ENCODE measurements at regions not wholly inside any gene's neighbourhood (a gene's known extent, or its start where the extent isn't known, plus 50 kb on each side); places are given as distances from the start of the nearest gene placed in this dataset.
"Not testable (repeated sequence)": the region's sequence is repeated elsewhere in the genome, so short reads cannot be mapped to it uniquely, and the experiment has no call there.

DNA sequence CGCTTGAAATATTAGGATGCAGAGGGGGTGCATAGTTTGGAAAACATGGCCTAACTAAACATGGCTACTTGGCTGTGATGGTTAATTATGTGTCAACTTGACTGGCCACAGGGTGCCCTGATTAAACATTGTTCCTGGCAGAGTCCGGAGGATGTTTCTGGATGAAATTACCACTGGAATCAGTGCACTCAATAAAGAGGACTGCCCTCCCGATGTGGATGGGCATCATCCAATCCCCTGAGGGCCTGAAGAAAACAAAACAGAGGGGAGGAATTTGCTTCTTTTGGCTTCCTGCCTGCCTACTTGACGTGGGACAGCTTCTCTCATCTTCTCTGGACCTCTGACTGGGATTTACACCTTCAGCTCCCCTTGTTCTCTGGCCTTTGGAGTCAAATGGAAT is 79.1 kb upstream of the KCNE2 start:
- Histone ChIP-seq H3K79me2 (ENCODE audit: control insufficient read depth, insufficient read depth, low read length) (no peaks in the 10 kb centered on the region), H3K27me3 (ENCODE audit: insufficient read depth, low read length, poor library complexity) (no peaks in the 10 kb centered on the region), H3K9ac (ENCODE audit: low read length) (no peak overlapping the region), H4K8ac (ENCODE audit: low read depth, low read length) (no peak overlapping the region), H3K4me2 (ENCODE audit: low read length) (no peak overlapping the region), H3K56ac (ENCODE audit: low read length) (no peak overlapping the region), H3K18ac (ENCODE audit: low read length) (no peak overlapping the region), H3K4me1 (ENCODE audit: control insufficient read depth, low read depth, low read length) (no peaks in the 10 kb centered on the region), H4K5ac (ENCODE audit: low read length) (no peak overlapping the region), H2AK5ac (ENCODE audit: low read length) (no peak overlapping the region), H2BK120ac (ENCODE audit: low read depth, low read length) (no peak overlapping the region), H2BK5ac (ENCODE audit: low read length) (no peak overlapping the region), H3K4ac (ENCODE audit: low read depth, low read length) (no peak overlapping the region), H3K79me1 (ENCODE audit: low read length) (no peaks in the 10 kb centered on the region), H3K4me3 (ENCODE audit: low read length) (no peak overlapping the region), H3K27ac (ENCODE audit: low read depth, low read length) (no peak overlapping the region), H3K23ac (ENCODE audit: low read length) (no peak overlapping the region), H3K36me3 (ENCODE audit: control insufficient read depth, insufficient read depth, low read length) (no peaks in the 10 kb centered on the region), H2BK15ac (replicated peaks; ENCODE audit: low read depth) (no peak overlapping the region)
- no peak for DNase-seq
- WGBS (ENCODE audit: extremely low coverage, insufficient coverage, low lambda C conversion rate): no CpG with 5 or more reads among the region's 4 CpGs

DNA sequence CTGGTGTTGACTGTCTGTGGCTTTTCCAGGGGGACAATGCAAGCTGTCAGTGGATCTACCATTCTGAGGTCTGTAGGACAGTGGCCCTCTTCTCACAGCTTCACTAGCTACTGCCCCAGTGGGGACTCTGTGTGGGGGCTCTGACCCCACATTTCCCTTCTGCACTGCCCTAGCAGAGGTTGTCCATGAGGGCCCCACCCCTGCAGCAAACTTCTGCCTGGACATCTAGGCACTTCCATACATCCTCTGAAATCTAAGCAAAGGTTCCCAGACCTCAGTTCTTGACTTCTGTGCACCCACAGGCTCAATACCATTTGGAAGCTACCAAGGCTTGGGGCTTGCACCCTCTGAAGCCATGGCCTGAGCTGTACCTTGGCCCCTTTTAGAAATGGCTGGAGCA is 75.8 kb upstream of the KCNE2 start:
- H3K79me2 ChIP-seq (ENCODE audit: control insufficient read depth, insufficient read depth, low read length); H3K56ac ChIP-seq (ENCODE audit: low read length); H3K27me3 ChIP-seq (ENCODE audit: insufficient read depth, low read length, poor library complexity); H4K5ac ChIP-seq (ENCODE audit: low read length); H3K4ac ChIP-seq (ENCODE audit: low read depth, low read length); H2BK5ac ChIP-seq (ENCODE audit: low read length); H2AK5ac ChIP-seq (ENCODE audit: low read length); H3K4me3 ChIP-seq (ENCODE audit: low read length); H4K8ac ChIP-seq (ENCODE audit: low read depth, low read length); H3K23ac ChIP-seq (ENCODE audit: low read length); H3K79me1 ChIP-seq (ENCODE audit: low read length); H3K27ac ChIP-seq (ENCODE audit: low read depth, low read length); H2BK120ac ChIP-seq (ENCODE audit: low read depth, low read length); H3K4me1 ChIP-seq (ENCODE audit: control insufficient read depth, low read depth, low read length); H2BK15ac ChIP-seq (replicated peaks; ENCODE audit: low read depth); H3K18ac ChIP-seq (ENCODE audit: low read length); DNase-seq; H3K36me3 ChIP-seq (ENCODE audit: control insufficient read depth, insufficient read depth, low read length); H3K9ac ChIP-seq (ENCODE audit: low read length); H3K4me2 ChIP-seq (ENCODE audit: low read length): not testable (repeated sequence)

DNA sequence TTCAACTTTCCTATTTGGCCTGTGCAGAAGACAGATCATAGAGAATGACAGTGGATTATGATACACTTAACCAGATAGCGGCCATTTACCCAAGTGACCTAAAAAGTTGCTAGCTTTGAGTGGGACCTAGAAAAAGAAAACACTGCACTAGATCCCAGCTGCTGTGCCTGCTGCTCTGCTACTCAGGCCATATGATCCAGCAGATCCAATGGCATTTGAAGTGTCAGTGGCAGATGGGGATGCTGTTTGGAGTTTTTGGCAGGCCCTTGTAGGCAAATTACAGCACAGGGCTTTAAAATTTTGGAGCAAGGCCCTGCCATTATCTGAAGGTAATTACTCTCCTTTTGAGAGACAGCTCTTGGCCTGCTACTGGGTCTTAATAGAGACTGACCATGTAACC is 74.0 kb upstream of the KCNE2 start:
- Histone ChIP-seq H3K9ac (ENCODE audit: low read length) (no peak overlapping the region), H2AK5ac (ENCODE audit: low read length) (no peak overlapping the region), H3K79me2 (ENCODE audit: control insufficient read depth, insufficient read depth, low read length) (no peaks in the 10 kb centered on the region), H3K36me3 (ENCODE audit: control insufficient read depth, insufficient read depth, low read length) (no peaks in the 10 kb centered on the region), H3K4me1 (ENCODE audit: control insufficient read depth, low read depth, low read length) (no peaks in the 10 kb centered on the region), H2BK15ac (replicated peaks; ENCODE audit: low read depth) (no peak overlapping the region), H3K27ac (ENCODE audit: low read depth, low read length) (no peak overlapping the region), H3K4me2 (ENCODE audit: low read length) (no peak overlapping the region), H3K18ac (ENCODE audit: low read length) (no peak overlapping the region), H3K23ac (ENCODE audit: low read length) (no peak overlapping the region), H3K27me3 (ENCODE audit: insufficient read depth, low read length, poor library complexity) (no peaks in the 10 kb centered on the region), H2BK120ac (ENCODE audit: low read depth, low read length) (no peak overlapping the region), H4K5ac (ENCODE audit: low read length) (no peak overlapping the region), H3K4me3 (ENCODE audit: low read length) (no peak overlapping the region), H3K4ac (ENCODE audit: low read depth, low read length) (no peak overlapping the region), H4K8ac (ENCODE audit: low read depth, low read length) (no peak overlapping the region), H3K56ac (ENCODE audit: low read length) (no peak overlapping the region), H2BK5ac (ENCODE audit: low read length) (no peak overlapping the region), H3K79me1 (ENCODE audit: low read length) (no peaks in the 10 kb centered on the region)
- no CpG with 5 or more reads among the region's 1 CpG for WGBS (ENCODE audit: extremely low coverage, insufficient coverage, low lambda C conversion rate)
- no peak for DNase-seq

DNA sequence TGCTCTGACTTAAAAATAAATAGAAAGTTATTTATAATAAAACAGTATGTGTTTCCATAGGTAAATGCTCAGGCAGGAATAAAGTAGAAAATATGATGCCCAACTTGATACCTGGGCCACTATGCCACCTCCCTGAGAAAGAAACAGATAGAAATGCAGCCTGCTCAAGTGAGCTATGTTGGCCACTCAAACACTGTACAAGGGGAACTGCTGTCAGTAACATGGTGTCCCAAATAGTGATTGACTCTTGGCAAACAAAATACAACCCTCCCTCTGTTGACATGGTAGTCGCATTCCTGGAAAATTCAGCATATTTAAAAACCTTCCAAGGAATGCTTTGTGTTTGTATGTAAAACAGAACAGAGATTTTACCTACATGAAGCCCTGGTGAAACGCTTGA is 66.9 kb upstream of the KCNE2 start:
- Histone ChIP-seq H2BK15ac (replicated peaks; ENCODE audit: low read depth) (no peak overlapping the region), H3K9ac (ENCODE audit: low read length) (no peak overlapping the region), H4K8ac (ENCODE audit: low read depth, low read length) (no peak overlapping the region), H2BK120ac (ENCODE audit: low read depth, low read length) (no peak overlapping the region), H2BK5ac (ENCODE audit: low read length) (no peak overlapping the region), H3K4ac (ENCODE audit: low read depth, low read length) (no peak overlapping the region), H3K36me3 (ENCODE audit: control insufficient read depth, insufficient read depth, low read length) (no peaks in the 10 kb centered on the region), H3K56ac (ENCODE audit: low read length) (no peak overlapping the region), H3K4me2 (ENCODE audit: low read length) (no peak overlapping the region), H3K23ac (ENCODE audit: low read length) (no peak overlapping the region), H3K27me3 (ENCODE audit: insufficient read depth, low read length, poor library complexity) (no peaks in the 10 kb centered on the region), H2AK5ac (ENCODE audit: low read length) (no peak overlapping the region), H3K18ac (ENCODE audit: low read length) (no peak overlapping the region), H3K79me1 (ENCODE audit: low read length) (no peaks in the 10 kb centered on the region), H3K27ac (ENCODE audit: low read depth, low read length) (no peak overlapping the region), H4K5ac (ENCODE audit: low read length) (no peak overlapping the region), H3K4me3 (ENCODE audit: low read length) (no peak overlapping the region), H3K4me1 (ENCODE audit: control insufficient read depth, low read depth, low read length) (no peaks in the 10 kb centered on the region), H3K79me2 (ENCODE audit: control insufficient read depth, insufficient read depth, low read length) (no peaks in the 10 kb centered on the region)
- no CpG with 5 or more reads among the region's 2 CpGs for WGBS (ENCODE audit: extremely low coverage, insufficient coverage, low lambda C conversion rate)
- no peak for DNase-seq

DNA sequence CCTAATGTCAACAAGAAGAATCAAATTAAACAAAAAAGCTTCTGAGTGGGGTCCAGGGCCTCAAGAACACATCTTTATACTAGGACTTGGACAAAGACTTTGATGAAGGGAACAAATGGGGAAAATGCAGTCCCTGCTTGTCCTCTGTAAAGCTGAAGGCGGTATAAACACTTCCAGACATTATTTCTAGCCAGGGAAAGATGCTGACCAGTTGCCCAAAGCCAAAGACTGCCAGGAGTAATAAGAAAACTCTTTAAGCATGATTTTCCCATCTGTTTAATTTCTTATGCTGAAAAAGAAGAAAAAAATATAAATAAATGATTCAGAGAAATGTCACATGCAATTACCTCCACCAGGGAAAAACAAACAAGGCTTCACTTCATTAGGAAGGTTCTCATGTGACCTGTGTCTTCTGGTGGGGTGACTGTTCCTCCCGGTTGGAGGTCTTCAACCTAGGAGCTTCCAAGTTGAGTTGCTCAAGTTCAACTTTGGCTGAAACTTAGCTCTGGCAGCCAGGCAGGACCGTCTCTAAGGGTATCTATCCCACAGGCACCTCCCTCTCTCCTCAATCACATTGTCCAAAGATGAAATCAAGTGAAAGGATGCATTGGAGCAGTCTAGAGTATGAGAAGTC is 65.2 kb upstream of the KCNE2 start:
- Histone ChIP-seq H3K4ac (ENCODE audit: low read depth, low read length) (no peak overlapping the region), H3K36me3 (ENCODE audit: control insufficient read depth, insufficient read depth, low read length) (no peaks in the 10 kb centered on the region), H2BK120ac (ENCODE audit: low read depth, low read length) (no peak overlapping the region), H2BK15ac (replicated peaks; ENCODE audit: low read depth) (no peak overlapping the region), H3K23ac (ENCODE audit: low read length) (no peak overlapping the region), H3K56ac (ENCODE audit: low read length) (no peak overlapping the region), H3K4me1 (ENCODE audit: control insufficient read depth, low read depth, low read length) (no peaks in the 10 kb centered on the region), H3K9ac (ENCODE audit: low read length) (no peak overlapping the region), H3K18ac (ENCODE audit: low read length) (no peak overlapping the region), H3K27ac (ENCODE audit: low read depth, low read length) (no peak overlapping the region), H2AK5ac (ENCODE audit: low read length) (no peak overlapping the region), H4K8ac (ENCODE audit: low read depth, low read length) (no peak overlapping the region), H3K79me2 (ENCODE audit: control insufficient read depth, insufficient read depth, low read length) (no peaks in the 10 kb centered on the region), H3K4me2 (ENCODE audit: low read length) (no peak overlapping the region), H3K27me3 (ENCODE audit: insufficient read depth, low read length, poor library complexity) (no peaks in the 10 kb centered on the region), H4K5ac (ENCODE audit: low read length) (no peak overlapping the region), H3K79me1 (ENCODE audit: low read length) (no peaks in the 10 kb centered on the region), H3K4me3 (ENCODE audit: low read length) (no peak overlapping the region), H2BK5ac (ENCODE audit: low read length) (no peak overlapping the region)
- no peak for DNase-seq
- WGBS (ENCODE audit: extremely low coverage, insufficient coverage, low lambda C conversion rate): no CpG with 5 or more reads among the region's 3 CpGs

DNA sequence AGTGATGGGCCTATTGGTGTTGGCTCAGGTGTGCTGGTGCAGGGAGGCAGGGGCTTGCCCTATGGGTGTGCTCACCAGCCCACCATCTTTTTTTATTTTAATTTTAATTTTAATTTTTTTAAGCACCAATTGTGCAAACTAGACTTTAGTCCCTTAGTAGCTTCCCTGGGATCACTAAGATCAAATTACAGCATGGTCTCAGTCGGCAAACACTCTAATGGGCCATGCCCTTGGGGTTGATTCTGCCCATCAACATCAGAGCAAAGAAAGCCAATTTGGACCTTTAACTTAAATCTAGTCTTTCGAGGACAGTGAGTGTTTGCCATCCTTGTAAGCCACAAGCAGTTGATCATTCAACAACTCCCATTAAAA is 64.7 kb upstream of the KCNE2 start:
- Histone ChIP-seq H3K4me2 (ENCODE audit: low read length) (no peak overlapping the region), H3K56ac (ENCODE audit: low read length) (no peak overlapping the region), H3K23ac (ENCODE audit: low read length) (no peak overlapping the region), H2BK120ac (ENCODE audit: low read depth, low read length) (no peak overlapping the region), H3K4me3 (ENCODE audit: low read length) (no peak overlapping the region), H2BK15ac (replicated peaks; ENCODE audit: low read depth) (no peak overlapping the region), H2AK5ac (ENCODE audit: low read length) (no peak overlapping the region), H3K9ac (ENCODE audit: low read length) (no peak overlapping the region), H3K27me3 (ENCODE audit: insufficient read depth, low read length, poor library complexity) (no peaks in the 10 kb centered on the region), H4K8ac (ENCODE audit: low read depth, low read length) (no peak overlapping the region), H3K27ac (ENCODE audit: low read depth, low read length) (no peak overlapping the region), H3K79me2 (ENCODE audit: control insufficient read depth, insufficient read depth, low read length) (no peaks in the 10 kb centered on the region), H2BK5ac (ENCODE audit: low read length) (no peak overlapping the region), H3K4ac (ENCODE audit: low read depth, low read length) (no peak overlapping the region), H3K4me1 (ENCODE audit: control insufficient read depth, low read depth, low read length) (no peaks in the 10 kb centered on the region), H3K18ac (ENCODE audit: low read length) (no peak overlapping the region), H4K5ac (ENCODE audit: low read length) (no peak overlapping the region), H3K36me3 (ENCODE audit: control insufficient read depth, insufficient read depth, low read length) (no peaks in the 10 kb centered on the region), H3K79me1 (ENCODE audit: low read length) (no peaks in the 10 kb centered on the region)
- no CpG with 5 or more reads among the region's 2 CpGs for WGBS (ENCODE audit: extremely low coverage, insufficient coverage, low lambda C conversion rate)
- DNase-seq: no peak

Data from mesendoderm (in vitro differentiated cells).